Neural progenitor cell (in vitro differentiated cells): ENCODE measurements at regions not wholly inside any gene's neighbourhood (a gene's known extent, or its start where the extent isn't known, plus 50 kb on each side); places are given as distances from the start of the nearest gene placed in this dataset.

ENCODE experiments used
- DNase-seq: peaks from one replicate; pipeline ENCODE4 v3.0.0-alpha.2; 2016; ENCODE audit warnings: low spot score
- H2AFZ ChIP-seq: fragments of 200-600 bp; sonication (generic); replicated peaks from 2 replicates; pipeline ENCODE4 v1.6.1; 2016; ENCODE audit warnings: antibody characterized with exemption
- H3F3A ChIP-seq: fragments of 200-600 bp; sonication (generic); 2 replicates; pipeline ENCODE4 v1.6.1; 2016; ENCODE audit warnings: antibody characterized with exemption, low read depth
- H3K27ac ChIP-seq: fragments of 200-600 bp; sonication (generic); 2 replicates; pipeline ENCODE4 v1.5.1; 2016; ENCODE audit warnings: mild to moderate bottlenecking
- H3K27me3 ChIP-seq: fragments of 200-600 bp; sonication (generic); 2 replicates; pipeline ENCODE4 v1.6.1; 2016; ENCODE audit warnings: mild to moderate bottlenecking, moderate library complexity
- H3K36me3 ChIP-seq: fragments of 200-600 bp; sonication (generic); 2 replicates; pipeline ENCODE4 v1.5.1; 2016
- H3K4me1 ChIP-seq: fragments of 200-600 bp; sonication (generic); 2 replicates; pipeline ENCODE4 v1.6.1; 2016; ENCODE audit warnings: mixed run types
- H3K4me2 ChIP-seq: fragments of 200-600 bp; sonication (generic); 2 replicates; pipeline ENCODE4 v1.6.1; 2016
- H3K4me3 ChIP-seq: fragments of 200-600 bp; sonication (generic); 2 replicates; pipeline ENCODE4 v1.5.1; 2016
- H3K79me2 ChIP-seq: fragments of 200-600 bp; sonication (generic); 2 replicates; pipeline ENCODE4 v1.6.1; 2016; ENCODE audit warnings: low read depth
- H3K9ac ChIP-seq: fragments of 200-600 bp; sonication (generic); 2 replicates; pipeline ENCODE4 v1.6.1; 2016
- H3K9me3 ChIP-seq: fragments of 200-600 bp; sonication (generic); 2 replicates; pipeline ENCODE4 v1.5.1; 2016; ENCODE audit warnings: low read depth
- H4K20me1 ChIP-seq: fragments of 200-600 bp; sonication (generic); 2 replicates; pipeline ENCODE4 v1.6.1; 2016; ENCODE audit warnings: low read depth
- H3K27ac Mint-ChIP-seq: 3 replicates; pipeline ENCODE4 v1.8.0; 2021; ENCODE audit warnings: mixed read lengths
- H3K27me3 Mint-ChIP-seq: 2 replicates; pipeline ENCODE4 v1.8.0; 2022; ENCODE audit warnings: low read depth, mild to moderate bottlenecking, inconsistent platforms, moderate library complexity, mixed read lengths; ENCODE audit not compliant: insufficient read depth
- H3K36me3 Mint-ChIP-seq: 3 replicates; pipeline ENCODE4 v1.8.0; 2021; ENCODE audit warnings: mixed read lengths
- H3K4me1 Mint-ChIP-seq: 3 replicates; pipeline ENCODE4 v1.8.0; 2021; ENCODE audit warnings: mixed read lengths
- H3K4me3 Mint-ChIP-seq: 3 replicates; pipeline ENCODE4 v1.8.0; 2021; ENCODE audit warnings: mild to moderate bottlenecking, moderate library complexity, mixed read lengths
- H3K9me3 Mint-ChIP-seq: 3 replicates; pipeline ENCODE4 v1.8.0; 2020; ENCODE audit warnings: mixed read lengths
- CTCF ChIP-seq: fragments of 200-600 bp; sonication (generic); IDR thresholded peaks from 2 replicates; pipeline ENCODE4 v1.5.1; 2017; ENCODE audit warnings: antibody characterized with exemption, mild to moderate bottlenecking
- EZH2 ChIP-seq: fragments of 200-600 bp; sonication (generic); IDR thresholded peaks from 2 replicates; pipeline ENCODE4 v1.6.1; 2017; ENCODE audit warnings: antibody characterized with exemption, mild to moderate bottlenecking, moderate library complexity
- EZH2phosphoT487 ChIP-seq: fragments of 200-600 bp; sonication (generic); IDR thresholded peaks from 2 replicates; pipeline ENCODE4 v1.6.1; 2017; ENCODE audit warnings: antibody characterized with exemption

- H3K9ac ChIP-seq, result no peak overlapping the region
- H3K36me3 ChIP-seq, result no peaks in the 10 kb centered on the region
- H3K27ac ChIP-seq, result no peak overlapping the region
- no peaks in the 10 kb centered on the region for H3K9me3 ChIP-seq
- no peaks in the 10 kb centered on the region for H4K20me1 ChIP-seq
- Mint-ChIP-seq H3K36me3 (no peaks in the 10 kb centered on the region), H3K4me3 (no peak overlapping the region), H3K4me1 (no peaks in the 10 kb centered on the region), H3K27ac (no peak overlapping the region), H3K27me3 (no peaks in the 10 kb centered on the region), H3K9me3 (no peaks in the 10 kb centered on the region)
- no peak overlapping the region for H3K4me3 ChIP-seq
- TF ChIP-seq CTCF (no peak), EZH2phosphoT487 (no peak), EZH2 (no peak)
- H3K79me2 ChIP-seq, result no peaks in the 10 kb centered on the region
- no peaks in the 10 kb centered on the region for H3F3A ChIP-seq
- no peak for DNase-seq
- no peak overlapping the region for H2AFZ ChIP-seq
- no peak overlapping the region for H3K4me2 ChIP-seq
- no peaks in the 10 kb centered on the region for H3K27me3 ChIP-seq
- H3K4me1 ChIP-seq, result no peaks in the 10 kb centered on the region
Observed at GRCh38 chr9:25904701-25905100, 226.5 kb upstream of the TUSC1 start.

- Histone ChIP-seq H3K27me3 (no peaks in the 10 kb centered on the region), H3K9me3 (no peaks in the 10 kb centered on the region), H2AFZ (no peak overlapping the region), H4K20me1 (no peaks in the 10 kb centered on the region), H3K4me3 (no peak overlapping the region), H3K79me2 (no peaks in the 10 kb centered on the region), H3F3A (no peaks in the 10 kb centered on the region), H3K4me2 (no peak overlapping the region), H3K36me3 (no peaks in the 10 kb centered on the region), H3K9ac (no peak overlapping the region), H3K4me1 (no peaks in the 10 kb centered on the region), H3K27ac (no peak overlapping the region)
- Mint-ChIP-seq H3K36me3 (peaks cover 1% of the 10 kb centered on the region), H3K27ac (no peak overlapping the region), H3K4me1 (no peaks in the 10 kb centered on the region), H3K27me3 (no peaks in the 10 kb centered on the region), H3K9me3 (peaks cover 16% of the 10 kb centered on the region), H3K4me3 (no peak overlapping the region)
- TF ChIP-seq EZH2phosphoT487 (no peak), EZH2 (no peak), CTCF (no peak)
- no peak for DNase-seq
Observed at GRCh38 chr9:25891527-25891926, 213.3 kb upstream of the TUSC1 start.

- Histone ChIP-seq H3F3A (no peaks in the 10 kb centered on the region), H3K4me1 (no peaks in the 10 kb centered on the region), H4K20me1 (no peaks in the 10 kb centered on the region), H3K79me2 (no peaks in the 10 kb centered on the region), H3K9me3 (no peaks in the 10 kb centered on the region), H2AFZ (no peak overlapping the region), H3K36me3 (no peaks in the 10 kb centered on the region), H3K9ac (no peak overlapping the region), H3K4me2 (no peak overlapping the region), H3K4me3 (no peak overlapping the region), H3K27me3 (no peaks in the 10 kb centered on the region), H3K27ac (no peak overlapping the region)
- Mint-ChIP-seq H3K9me3 (peaks cover 10% of the 10 kb centered on the region), H3K27ac (no peak overlapping the region), H3K4me1 (no peaks in the 10 kb centered on the region), H3K4me3 (no peak overlapping the region), H3K36me3 (peaks cover 1% of the 10 kb centered on the region), H3K27me3 (no peaks in the 10 kb centered on the region)
- no peak for TF ChIP-seq EZH2phosphoT487
- no peak for TF ChIP-seq EZH2
- TF ChIP-seq CTCF, result no peak
- no peak for DNase-seq
Observed at GRCh38 chr9:25889661-25890060, 211.4 kb upstream of the TUSC1 start.

- H3K27ac Mint-ChIP-seq, result no peak overlapping the region
- Histone ChIP-seq H3K27me3 (no peaks in the 10 kb centered on the region), H3K4me3 (no peak overlapping the region), H3K4me2 (no peak overlapping the region), H3K79me2 (no peaks in the 10 kb centered on the region), H3K9ac (no peak overlapping the region), H3K9me3 (no peaks in the 10 kb centered on the region), H3F3A (no peaks in the 10 kb centered on the region), H3K36me3 (no peaks in the 10 kb centered on the region), H2AFZ (no peak overlapping the region), H3K27ac (no peak overlapping the region), H3K4me1 (no peaks in the 10 kb centered on the region), H4K20me1 (no peaks in the 10 kb centered on the region)
- no peaks in the 10 kb centered on the region for H3K27me3 Mint-ChIP-seq
- no peak for TF ChIP-seq CTCF
- TF ChIP-seq EZH2phosphoT487, result no peak
- no peak for TF ChIP-seq EZH2
- H3K9me3 Mint-ChIP-seq, result peaks cover 2% of the 10 kb centered on the region
- H3K36me3 Mint-ChIP-seq, result no peaks in the 10 kb centered on the region
- no peak for DNase-seq
- no peaks in the 10 kb centered on the region for H3K4me1 Mint-ChIP-seq
- H3K4me3 Mint-ChIP-seq, result no peak overlapping the region
Observed at GRCh38 chr9:25876248-25876647, 198.0 kb upstream of the TUSC1 start.
